ENCODE measurements at regions not wholly inside any gene's neighbourhood (a gene's known extent, or its start where the extent isn't known, plus 50 kb on each side); places are given as distances from the start of the nearest gene placed in this dataset.

DNA sequence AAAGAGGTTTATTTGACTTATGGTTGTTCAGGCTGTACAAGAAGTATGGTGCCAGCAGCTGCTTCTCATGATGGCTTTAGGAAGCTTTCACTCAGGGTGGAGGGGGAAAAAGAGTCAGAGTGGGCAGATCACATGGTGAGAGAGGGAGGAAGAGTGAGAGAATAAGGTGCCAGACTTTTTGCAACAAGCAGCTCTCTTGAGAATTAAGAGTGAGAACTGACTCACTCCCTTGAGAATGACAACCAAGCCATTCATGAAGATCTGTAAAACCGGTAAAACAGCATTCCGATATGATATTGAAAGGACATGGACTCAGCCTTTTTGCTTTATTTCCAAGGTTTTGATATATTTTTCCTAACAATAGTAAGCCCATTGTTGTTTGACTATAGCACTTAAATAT lies 501.2 kb downstream of the GALC start:
- TF ChIP-seq, protein P1, sequence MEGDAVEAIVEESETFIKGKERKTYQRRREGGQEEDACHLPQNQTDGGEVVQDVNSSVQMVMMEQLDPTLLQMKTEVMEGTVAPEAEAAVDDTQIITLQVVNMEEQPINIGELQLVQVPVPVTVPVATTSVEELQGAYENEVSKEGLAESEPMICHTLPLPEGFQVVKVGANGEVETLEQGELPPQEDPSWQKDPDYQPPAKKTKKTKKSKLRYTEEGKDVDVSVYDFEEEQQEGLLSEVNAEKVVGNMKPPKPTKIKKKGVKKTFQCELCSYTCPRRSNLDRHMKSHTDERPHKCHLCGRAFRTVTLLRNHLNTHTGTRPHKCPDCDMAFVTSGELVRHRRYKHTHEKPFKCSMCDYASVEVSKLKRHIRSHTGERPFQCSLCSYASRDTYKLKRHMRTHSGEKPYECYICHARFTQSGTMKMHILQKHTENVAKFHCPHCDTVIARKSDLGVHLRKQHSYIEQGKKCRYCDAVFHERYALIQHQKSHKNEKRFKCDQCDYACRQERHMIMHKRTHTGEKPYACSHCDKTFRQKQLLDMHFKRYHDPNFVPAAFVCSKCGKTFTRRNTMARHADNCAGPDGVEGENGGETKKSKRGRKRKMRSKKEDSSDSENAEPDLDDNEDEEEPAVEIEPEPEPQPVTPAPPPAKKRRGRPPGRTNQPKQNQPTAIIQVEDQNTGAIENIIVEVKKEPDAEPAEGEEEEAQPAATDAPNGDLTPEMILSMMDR (IDR thresholded peaks at IDR 0.05) = no peak
- TF ChIP-seq POLR2A (IDR thresholded peaks at IDR 0.05) = no peak

Data from right lobe of liver (tissue), 4 donors.